GM12878 (cell line): ENCODE measurements at regions not wholly inside any gene's neighbourhood (a gene's known extent, or its start where the extent isn't known, plus 50 kb on each side); places are given as distances from the start of the nearest gene placed in this dataset.

ENCODE experiments used
- CBX3 ChIP-seq: fragments of 200-600 bp; sonication (generic); IDR thresholded peaks from 2 replicates; pipeline ENCODE4 v1.6.1; 2016; ENCODE audit warnings: low read depth, borderline replicate concordance
- EP300 ChIP-seq, 2 experiments: fragments of 150-350 bp in 1 of 2; IDR thresholded peaks; 2 replicates each; pipeline ENCODE4 v1.6.1; 2011 to 2012; ENCODE audit warnings: low read depth in 2 of 2, low read length in 2 of 2, borderline replicate concordance in 1 of 2, improper control_type of control experiment in 1 of 2, inconsistent platforms in 1 of 2; ENCODE audit not compliant: control insufficient read depth in 1 of 2
- NFIC ChIP-seq: IDR thresholded peaks from 2 replicates; pipeline ENCODE4 v1.6.1; 2012; ENCODE audit warnings: low read depth, mild to moderate bottlenecking, inconsistent platforms, low read length, moderate library complexity
- NR2F1 ChIP-seq: fragments of 450-650 bp; conservative IDR thresholded peaks from 2 replicates; pipeline ENCODE4 v1.6.1; 2017; ENCODE audit warnings: mild to moderate bottlenecking
- POLR2A ChIP-seq: IDR thresholded peaks from 2 replicates; pipeline ENCODE4 v1.6.1; 2011; ENCODE audit warnings: low read depth, mild to moderate bottlenecking, low read length
- RAD51 ChIP-seq: fragments of 450-650 bp; IDR thresholded peaks from 2 replicates; pipeline ENCODE4 v1.6.1; 2016; ENCODE audit warnings: moderate library complexity, mild to moderate bottlenecking, inconsistent platforms
- YY1 ChIP-seq: IDR thresholded peaks from 2 replicates; pipeline ENCODE4 v1.6.1; 2011; ENCODE audit warnings: low read depth, mild to moderate bottlenecking, low read length
- TF ChIP-seq, protein P1 (sequence below), 3 experiments: IDR thresholded peaks in 2 of 3; conservative IDR thresholded peaks in 1 of 3; 2 replicates each; pipeline ENCODE4 v1.5.1; 2011; ENCODE audit warnings: low read depth in 3 of 3, low read length in 3 of 3, mild to moderate bottlenecking in 3 of 3, control low read depth in 2 of 3, moderate library complexity in 2 of 3, inconsistent platforms in 1 of 3, mixed read lengths in 1 of 3; ENCODE audit not compliant: control insufficient read depth in 2 of 3, insufficient read depth in 1 of 3; ENCODE audit errors: extremely low read depth in 1 of 3
- TF ChIP-seq, protein P2 (sequence below): IDR thresholded peaks from 2 replicates; pipeline ENCODE4 v1.6.1; 2011; ENCODE audit warnings: low read depth, mild to moderate bottlenecking, low read length, moderate library complexity, borderline replicate concordance; ENCODE audit errors: extremely low read depth
- TF ChIP-seq, protein P3 (sequence below): IDR thresholded peaks from 2 replicates; pipeline ENCODE4 v1.6.1; 2011; ENCODE audit warnings: low read depth, low read length, improper control_type of control experiment, borderline replicate concordance
- TF ChIP-seq, protein P4 (sequence below): fragments of 450-650 bp; formaldehyde crosslinking; IDR thresholded peaks from 2 replicates; pipeline ENCODE4 v1.4.0; 2022; ENCODE audit warnings: mild to moderate bottlenecking, moderate library complexity
- TF ChIP-seq, protein P5 (sequence below): IDR thresholded peaks from 2 replicates; pipeline ENCODE4 v1.6.1; 2012; ENCODE audit warnings: low read depth, low read length, improper control_type of control experiment

DNA sequence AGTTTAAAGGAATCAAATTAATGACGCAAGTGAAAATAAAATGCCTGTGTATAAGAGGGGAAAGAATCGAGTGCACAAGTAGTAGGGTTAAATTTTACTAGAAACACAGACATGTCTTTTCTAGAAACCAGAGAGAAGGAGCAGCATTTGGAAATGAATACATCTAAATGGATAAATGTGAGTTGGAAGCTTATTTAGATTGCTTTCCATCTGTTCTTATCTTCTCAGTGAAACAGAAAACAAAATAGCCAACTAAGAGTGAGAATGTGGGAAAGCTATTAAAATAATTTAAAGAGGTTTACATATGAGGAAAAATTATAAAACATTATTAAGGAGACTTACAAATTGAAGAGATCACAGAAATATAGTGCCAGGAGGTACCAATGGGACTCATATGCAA, 1818.9 kb upstream of the FLRT2 start:
- TF ChIP-seq, protein P1, sequence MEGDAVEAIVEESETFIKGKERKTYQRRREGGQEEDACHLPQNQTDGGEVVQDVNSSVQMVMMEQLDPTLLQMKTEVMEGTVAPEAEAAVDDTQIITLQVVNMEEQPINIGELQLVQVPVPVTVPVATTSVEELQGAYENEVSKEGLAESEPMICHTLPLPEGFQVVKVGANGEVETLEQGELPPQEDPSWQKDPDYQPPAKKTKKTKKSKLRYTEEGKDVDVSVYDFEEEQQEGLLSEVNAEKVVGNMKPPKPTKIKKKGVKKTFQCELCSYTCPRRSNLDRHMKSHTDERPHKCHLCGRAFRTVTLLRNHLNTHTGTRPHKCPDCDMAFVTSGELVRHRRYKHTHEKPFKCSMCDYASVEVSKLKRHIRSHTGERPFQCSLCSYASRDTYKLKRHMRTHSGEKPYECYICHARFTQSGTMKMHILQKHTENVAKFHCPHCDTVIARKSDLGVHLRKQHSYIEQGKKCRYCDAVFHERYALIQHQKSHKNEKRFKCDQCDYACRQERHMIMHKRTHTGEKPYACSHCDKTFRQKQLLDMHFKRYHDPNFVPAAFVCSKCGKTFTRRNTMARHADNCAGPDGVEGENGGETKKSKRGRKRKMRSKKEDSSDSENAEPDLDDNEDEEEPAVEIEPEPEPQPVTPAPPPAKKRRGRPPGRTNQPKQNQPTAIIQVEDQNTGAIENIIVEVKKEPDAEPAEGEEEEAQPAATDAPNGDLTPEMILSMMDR (IDR thresholded peaks at IDR 0.05 in 2 of 3, conservative IDR thresholded peaks at IDR 0.05 in 1 of 3; ENCODE audit: control insufficient read depth in 2 of 3, extremely low read depth in 1 of 3, insufficient read depth in 1 of 3, low read depth in 3 of 3, low read length in 3 of 3): no peak
- TF ChIP-seq POLR2A (no peak), NR2F1 (no peak), EP300 (IDR thresholded peaks at IDR 0.05; ENCODE audit: borderline replicate concordance in 1 of 2, control insufficient read depth in 1 of 2, low read depth in 2 of 2, low read length in 2 of 2) (no peak), NFIC (no peak), RAD51 (no peak), CBX3 (no peak), YY1 (no peak)
- TF ChIP-seq, protein P2, sequence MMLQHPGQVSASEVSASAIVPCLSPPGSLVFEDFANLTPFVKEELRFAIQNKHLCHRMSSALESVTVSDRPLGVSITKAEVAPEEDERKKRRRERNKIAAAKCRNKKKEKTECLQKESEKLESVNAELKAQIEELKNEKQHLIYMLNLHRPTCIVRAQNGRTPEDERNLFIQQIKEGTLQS: no peak
- TF ChIP-seq, protein P3, sequence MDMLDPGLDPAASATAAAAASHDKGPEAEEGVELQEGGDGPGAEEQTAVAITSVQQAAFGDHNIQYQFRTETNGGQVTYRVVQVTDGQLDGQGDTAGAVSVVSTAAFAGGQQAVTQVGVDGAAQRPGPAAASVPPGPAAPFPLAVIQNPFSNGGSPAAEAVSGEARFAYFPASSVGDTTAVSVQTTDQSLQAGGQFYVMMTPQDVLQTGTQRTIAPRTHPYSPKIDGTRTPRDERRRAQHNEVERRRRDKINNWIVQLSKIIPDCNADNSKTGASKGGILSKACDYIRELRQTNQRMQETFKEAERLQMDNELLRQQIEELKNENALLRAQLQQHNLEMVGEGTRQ: no peak
- TF ChIP-seq, protein P4, sequence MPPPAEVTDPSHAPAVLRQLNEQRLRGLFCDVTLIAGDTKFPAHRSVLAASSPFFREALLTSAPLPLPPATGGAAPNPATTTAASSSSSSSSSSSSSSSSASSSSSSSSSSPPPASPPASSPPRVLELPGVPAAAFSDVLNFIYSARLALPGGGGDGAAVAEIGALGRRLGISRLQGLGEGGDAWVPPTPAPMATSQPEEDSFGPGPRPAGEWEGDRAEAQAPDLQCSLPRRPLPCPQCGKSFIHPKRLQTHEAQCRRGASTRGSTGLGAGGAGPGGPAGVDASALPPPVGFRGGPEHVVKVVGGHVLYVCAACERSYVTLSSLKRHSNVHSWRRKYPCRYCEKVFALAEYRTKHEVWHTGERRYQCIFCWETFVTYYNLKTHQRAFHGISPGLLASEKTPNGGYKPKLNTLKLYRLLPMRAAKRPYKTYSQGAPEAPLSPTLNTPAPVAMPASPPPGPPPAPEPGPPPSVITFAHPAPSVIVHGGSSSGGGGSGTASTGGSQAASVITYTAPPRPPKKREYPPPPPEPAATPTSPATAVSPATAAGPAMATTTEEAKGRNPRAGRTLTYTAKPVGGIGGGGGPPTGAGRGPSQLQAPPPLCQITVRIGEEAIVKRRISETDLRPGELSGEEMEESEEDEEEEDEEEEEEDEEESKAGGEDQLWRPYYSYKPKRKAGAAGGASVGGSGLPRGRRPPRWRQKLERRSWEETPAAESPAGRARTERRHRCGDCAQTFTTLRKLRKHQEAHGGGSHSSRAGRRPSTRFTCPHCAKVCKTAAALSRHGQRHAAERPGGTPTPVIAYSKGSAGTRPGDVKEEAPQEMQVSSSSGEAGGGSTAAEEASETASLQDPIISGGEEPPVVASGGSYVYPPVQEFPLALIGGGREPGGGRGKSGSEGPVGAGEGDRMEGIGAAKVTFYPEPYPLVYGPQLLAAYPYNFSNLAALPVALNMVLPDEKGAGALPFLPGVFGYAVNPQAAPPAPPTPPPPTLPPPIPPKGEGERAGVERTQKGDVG (CRISPR knock-in tag): no peak
- TF ChIP-seq, protein P5, sequence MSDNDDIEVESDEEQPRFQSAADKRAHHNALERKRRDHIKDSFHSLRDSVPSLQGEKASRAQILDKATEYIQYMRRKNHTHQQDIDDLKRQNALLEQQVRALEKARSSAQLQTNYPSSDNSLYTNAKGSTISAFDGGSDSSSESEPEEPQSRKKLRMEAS: no peak
